ENCODE measurements at regions not wholly inside any gene's neighbourhood (a gene's known extent, or its start where the extent isn't known, plus 50 kb on each side); places are given as distances from the start of the nearest gene placed in this dataset.
A peak's percentile ranks its signal among the peaks of the same experiment; 100 is the strongest.

- TF ChIP-seq, protein P1, sequence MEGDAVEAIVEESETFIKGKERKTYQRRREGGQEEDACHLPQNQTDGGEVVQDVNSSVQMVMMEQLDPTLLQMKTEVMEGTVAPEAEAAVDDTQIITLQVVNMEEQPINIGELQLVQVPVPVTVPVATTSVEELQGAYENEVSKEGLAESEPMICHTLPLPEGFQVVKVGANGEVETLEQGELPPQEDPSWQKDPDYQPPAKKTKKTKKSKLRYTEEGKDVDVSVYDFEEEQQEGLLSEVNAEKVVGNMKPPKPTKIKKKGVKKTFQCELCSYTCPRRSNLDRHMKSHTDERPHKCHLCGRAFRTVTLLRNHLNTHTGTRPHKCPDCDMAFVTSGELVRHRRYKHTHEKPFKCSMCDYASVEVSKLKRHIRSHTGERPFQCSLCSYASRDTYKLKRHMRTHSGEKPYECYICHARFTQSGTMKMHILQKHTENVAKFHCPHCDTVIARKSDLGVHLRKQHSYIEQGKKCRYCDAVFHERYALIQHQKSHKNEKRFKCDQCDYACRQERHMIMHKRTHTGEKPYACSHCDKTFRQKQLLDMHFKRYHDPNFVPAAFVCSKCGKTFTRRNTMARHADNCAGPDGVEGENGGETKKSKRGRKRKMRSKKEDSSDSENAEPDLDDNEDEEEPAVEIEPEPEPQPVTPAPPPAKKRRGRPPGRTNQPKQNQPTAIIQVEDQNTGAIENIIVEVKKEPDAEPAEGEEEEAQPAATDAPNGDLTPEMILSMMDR (conservative IDR thresholded peaks at IDR 0.05), result no peak
- peaks cover 12% of the 10 kb centered on the region for H3K9me3 Mint-ChIP-seq
- DNase-seq (ENCODE audit: low read depth, low spot score), result no peak
- no peak overlapping the region for H3K27ac Mint-ChIP-seq (ENCODE audit: unreplicated experiment)
- peaks cover 11% of the 10 kb centered on the region for H3K36me3 Mint-ChIP-seq (ENCODE audit: low read depth)
- peaks cover 37% of the 10 kb centered on the region for H3K4me1 Mint-ChIP-seq
- H3K27me3 Mint-ChIP-seq (ENCODE audit: low read depth), result no peaks in the 10 kb centered on the region
- no peak overlapping the region for H3K4me3 Mint-ChIP-seq
These were observed 103.7 kb upstream of the ZNF521 start for GRCh38 chr18:25455646-25456045.

DNA sequence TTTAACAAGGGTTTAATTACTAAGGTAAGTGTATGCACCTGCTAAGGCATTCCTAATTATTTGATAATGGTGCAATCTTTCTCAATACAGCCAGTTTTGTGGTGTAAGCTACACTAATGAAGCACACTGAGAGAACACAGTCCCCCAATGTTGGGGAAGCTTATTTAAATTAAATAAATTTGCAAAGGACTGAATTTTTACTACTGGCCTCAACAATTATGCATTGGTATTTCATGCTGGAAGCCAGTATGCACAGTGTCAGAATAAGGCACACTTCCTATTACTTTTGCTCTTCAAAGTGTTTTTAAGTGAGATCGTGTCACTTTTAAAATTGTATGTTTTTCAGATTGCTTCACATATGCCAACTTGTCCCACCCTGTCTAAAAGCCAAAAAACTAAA, 103.2 kb upstream of the ZNF521 start:
- TF ChIP-seq, protein P1 (conservative IDR thresholded peaks at IDR 0.05), result no peak
- DNase-seq (ENCODE audit: low read depth, low spot score), result no peak
- peaks cover 16% of the 10 kb centered on the region for H3K9me3 Mint-ChIP-seq
- no peak overlapping the region for H3K4me3 Mint-ChIP-seq
- peaks cover 35% of the 10 kb centered on the region for H3K4me1 Mint-ChIP-seq
- no peaks in the 10 kb centered on the region for H3K27me3 Mint-ChIP-seq (ENCODE audit: low read depth)
- peaks cover 11% of the 10 kb centered on the region for H3K36me3 Mint-ChIP-seq (ENCODE audit: low read depth)
- no peak overlapping the region for H3K27ac Mint-ChIP-seq (ENCODE audit: unreplicated experiment)

- no peak overlapping the region for H3K4me3 Mint-ChIP-seq
- H3K9me3 Mint-ChIP-seq, result peaks cover 16% of the 10 kb centered on the region
- peaks cover 34% of the 10 kb centered on the region for H3K4me1 Mint-ChIP-seq
- no peak for DNase-seq (ENCODE audit: low read depth, low spot score)
- H3K27ac Mint-ChIP-seq (ENCODE audit: unreplicated experiment), result no peak overlapping the region
- TF ChIP-seq, protein P1 (conservative IDR thresholded peaks at IDR 0.05), result no peak
- H3K36me3 Mint-ChIP-seq (ENCODE audit: low read depth), result peaks cover 11% of the 10 kb centered on the region
- H3K27me3 Mint-ChIP-seq (ENCODE audit: low read depth), result no peaks in the 10 kb centered on the region
These were observed 102.8 kb upstream of the ZNF521 start for GRCh38 chr18:25454730-25455129.

GRCh38 chr18:25454270-25454659, 102.3 kb upstream of the ZNF521 start:
- Mint-ChIP-seq H3K27ac (ENCODE audit: unreplicated experiment) (no peak overlapping the region), H3K9me3 (peaks cover 16% of the 10 kb centered on the region), H3K4me1 (peaks cover 34% of the 10 kb centered on the region), H3K4me3 (no peak overlapping the region), H3K27me3 (ENCODE audit: low read depth) (no peaks in the 10 kb centered on the region), H3K36me3 (ENCODE audit: low read depth) (peaks cover 11% of the 10 kb centered on the region)
- DNase-seq (ENCODE audit: low read depth, low spot score), result no peak
- TF ChIP-seq, protein P1 (conservative IDR thresholded peaks at IDR 0.05), result no peak

- Mint-ChIP-seq H3K9me3 (peaks cover 16% of the 10 kb centered on the region), H3K27ac (ENCODE audit: unreplicated experiment) (peak overlapping the region; percentile 9)
These were observed 101.7 kb upstream of the ZNF521 start for GRCh38 chr18:25453556-25454269.

More at GRCh38 chr18:25453556-25454269, 101.7 kb upstream of the ZNF521 start:
- Mint-ChIP-seq H3K36me3 (ENCODE audit: low read depth) (peaks cover 11% of the 10 kb centered on the region), H3K4me3 (no peak overlapping the region), H3K4me1 (peaks cover 30% of the 10 kb centered on the region), H3K27me3 (ENCODE audit: low read depth) (no peaks in the 10 kb centered on the region)
- TF ChIP-seq, protein P1 (conservative IDR thresholded peaks at IDR 0.05), result no peak
- no peak for DNase-seq (ENCODE audit: low read depth, low spot score)
